OCI-LY3 (cell line): ENCODE measurements at regions not wholly inside any gene's neighbourhood (a gene's known extent, or its start where the extent isn't known, plus 50 kb on each side); places are given as distances from the start of the nearest gene placed in this dataset.
"Not testable (repeated sequence)": the region's sequence is repeated elsewhere in the genome, so short reads cannot be mapped to it uniquely, and the experiment has no call there.

ENCODE experiments used
- H2AFZ ChIP-seq: fragments of 200-600, 300-600 bp; shearing (Covaris generic); 2 replicates; pipeline ENCODE4 v1.6.0; 2014; ENCODE audit warnings: antibody characterized with exemption, low read depth, low read length
- H3K27ac ChIP-seq: fragments of 200-600, 300-600 bp; sonication (generic); 2 replicates; pipeline ENCODE4 v1.5.1; 2014; ENCODE audit warnings: mild to moderate bottlenecking, low read length, moderate library complexity, mixed read lengths
- H3K27me3 ChIP-seq: fragments of 200-600, 300-600 bp; sonication (generic); 2 replicates; pipeline ENCODE4 v1.6.1; 2014; ENCODE audit warnings: low read depth, low read length, mixed read lengths
- H3K36me3 ChIP-seq: fragments of 200-600, 300-600 bp; sonication (generic); replicated peaks from 2 replicates; pipeline ENCODE3; 2014; ENCODE audit warnings: low read depth, low read length, mixed read lengths
- H3K4me1 ChIP-seq: fragments of 300-600, 200-600 bp; sonication (generic); 2 replicates; pipeline ENCODE4 v1.6.1; 2014; ENCODE audit warnings: low read length, mixed read lengths
- H3K4me2 ChIP-seq: fragments of 200-600, 300-600 bp; sonication (generic); 2 replicates; pipeline ENCODE4 v1.6.1; 2014; ENCODE audit warnings: low read length, mixed read lengths
- H3K4me3 ChIP-seq: fragments of 300-600, 200-600 bp; sonication (generic); 2 replicates; pipeline ENCODE4 v1.5.1; 2014; ENCODE audit warnings: antibody characterized with exemption, mild to moderate bottlenecking, low read length, moderate library complexity
- H3K79me2 ChIP-seq: fragments of 300-600, 200-600 bp; shearing (Covaris generic); 2 replicates; pipeline ENCODE4 v1.6.1; 2014; ENCODE audit warnings: mild to moderate bottlenecking, low read length, mixed read lengths
- H3K9ac ChIP-seq: fragments of 300-600, 200-600 bp; shearing (Covaris generic); 2 replicates; pipeline ENCODE4 v1.6.0; 2014; ENCODE audit warnings: mild to moderate bottlenecking, low read length, moderate library complexity
- H3K9me3 ChIP-seq: fragments of 200-600, 300-600 bp; shearing (Covaris generic); 2 replicates; pipeline ENCODE4 v1.6.1; 2014; ENCODE audit warnings: low read length, mixed read lengths; ENCODE audit not compliant: insufficient read depth
- H4K20me1 ChIP-seq: fragments of 200-600, 300-600 bp; sonication (generic); 2 replicates; pipeline ENCODE4 v1.6.1; 2016; ENCODE audit warnings: low read length, mixed read lengths; ENCODE audit not compliant: insufficient read depth
- CTCF ChIP-seq: fragments of 200-600, 300-600 bp; sonication (generic); IDR thresholded peaks from 2 replicates; pipeline ENCODE4 v1.5.1; 2014; ENCODE audit warnings: antibody characterized with exemption, low read length, low read depth
- EZH2phosphoT487 ChIP-seq: fragments of 200-600 bp; shearing (Covaris generic); IDR thresholded peaks from 2 replicates; pipeline ENCODE4 v1.6.1; 2018; ENCODE audit warnings: antibody characterized with exemption, mixed run types, low read depth

- TF ChIP-seq EZH2phosphoT487 (no peak), CTCF (no peak)
- Histone ChIP-seq H3K4me2 (no peak overlapping the region), H4K20me1 (no peaks in the 10 kb centered on the region), H3K27me3 (no peaks in the 10 kb centered on the region), H3K27ac (no peak overlapping the region), H3K4me3 (no peak overlapping the region), H3K4me1 (no peaks in the 10 kb centered on the region), H3K9ac (no peak overlapping the region), H3K79me2 (no peaks in the 10 kb centered on the region), H3K9me3 (no peaks in the 10 kb centered on the region), H2AFZ (no peak overlapping the region), H3K36me3 (no peaks in the 10 kb centered on the region)
Observed at GRCh38 chrX:1059576-1060561, 152.6 kb downstream of the CRLF2 start.

DNA sequence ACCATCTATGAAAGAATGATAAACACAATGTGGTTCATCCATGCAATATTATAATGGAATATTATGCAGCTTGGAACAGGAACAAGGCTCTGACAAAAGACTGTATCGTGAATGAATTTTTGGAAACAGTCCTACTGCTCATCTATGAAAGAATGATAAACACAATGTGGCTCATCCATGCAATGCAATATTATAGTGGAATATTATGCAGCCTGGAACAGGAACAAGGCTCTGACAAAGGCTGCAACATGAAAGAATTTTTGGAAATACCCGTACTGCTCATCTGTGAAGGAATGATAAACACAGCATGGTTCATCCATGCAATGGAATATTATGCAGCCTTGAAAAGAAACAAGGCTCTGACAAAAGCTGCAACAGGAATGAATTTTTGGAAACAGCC, 158.8 kb downstream of the CRLF2 start:
- H3K9me3 ChIP-seq, result peaks cover 27% of the 10 kb centered on the region
- H3K27ac ChIP-seq, H3K79me2 ChIP-seq, H2AFZ ChIP-seq, H3K4me2 ChIP-seq, H3K36me3 ChIP-seq, H4K20me1 ChIP-seq, H3K9ac ChIP-seq, H3K4me1 ChIP-seq, H3K4me3 ChIP-seq, H3K27me3 ChIP-seq: not testable (repeated sequence)

- H3K27ac ChIP-seq, result no peak overlapping the region
- no peaks in the 10 kb centered on the region for H4K20me1 ChIP-seq
- no peak overlapping the region for H3K9ac ChIP-seq
- TF ChIP-seq EZH2phosphoT487 (no peak), CTCF (no peak)
- no peaks in the 10 kb centered on the region for H3K79me2 ChIP-seq
- no peaks in the 10 kb centered on the region for H3K27me3 ChIP-seq
- peaks cover 27% of the 10 kb centered on the region for H3K9me3 ChIP-seq
- no peak overlapping the region for H3K4me2 ChIP-seq
- H3K4me1 ChIP-seq, result no peaks in the 10 kb centered on the region
- no peak overlapping the region for H3K4me3 ChIP-seq
- H2AFZ ChIP-seq, result no peak overlapping the region
- H3K36me3 ChIP-seq, result no peaks in the 10 kb centered on the region
Observed at GRCh38 chrX:1053072-1053471, 159.4 kb downstream of the CRLF2 start.

DNA sequence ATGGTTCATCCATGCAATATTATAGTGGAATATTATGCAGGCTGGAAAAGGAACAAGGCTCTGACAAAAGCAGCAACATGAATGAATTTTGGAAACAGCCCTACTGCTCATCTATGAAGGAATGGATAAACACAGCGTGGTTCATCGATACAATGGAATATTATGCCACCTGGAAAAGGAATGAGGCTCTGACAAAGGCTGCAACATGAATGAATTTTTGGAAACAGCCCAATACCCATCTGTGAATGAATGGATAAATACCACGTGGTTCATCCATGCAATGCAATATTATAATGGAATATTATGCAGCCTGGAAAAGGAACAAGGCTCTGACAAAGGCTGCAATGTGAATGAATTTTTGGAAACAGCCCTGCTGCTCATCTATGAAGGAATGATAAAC, 160.4 kb downstream of the CRLF2 start:
- H3K4me1 ChIP-seq, result no peaks in the 10 kb centered on the region
- no peak overlapping the region for H3K27ac ChIP-seq
- TF ChIP-seq EZH2phosphoT487 (no peak), CTCF (no peak)
- H3K4me3 ChIP-seq, result no peak overlapping the region
- no peaks in the 10 kb centered on the region for H3K36me3 ChIP-seq
- no peaks in the 10 kb centered on the region for H3K79me2 ChIP-seq
- no peak overlapping the region for H3K4me2 ChIP-seq
- H3K27me3 ChIP-seq, result no peaks in the 10 kb centered on the region
- H4K20me1 ChIP-seq, result no peaks in the 10 kb centered on the region
- H3K9me3 ChIP-seq, result peaks cover 27% of the 10 kb centered on the region
- no peak overlapping the region for H3K9ac ChIP-seq
- H2AFZ ChIP-seq, result no peak overlapping the region
